ENCODE measurements at regions not wholly inside any gene's neighbourhood (a gene's known extent, or its start where the extent isn't known, plus 50 kb on each side); places are given as distances from the start of the nearest gene placed in this dataset.
"Not testable (repeated sequence)": the region's sequence is repeated elsewhere in the genome, so short reads cannot be mapped to it uniquely, and the experiment has no call there.

GRCh38 chr4:57989430-57989829 is 879.2 kb upstream of the IGFBP7 start:
- H3K4me3 ChIP-seq (replicated peaks in 1 of 2; ENCODE audit: low read depth in 2 of 2, low read length in 2 of 2) = no peak overlapping the region
- TF ChIP-seq CTCF (IDR thresholded peaks at IDR 0.05; ENCODE audit: low read depth, low read length) = no peak
- no peak for DNase-seq (ENCODE audit: low read depth in 2 of 2)

- no peak for TF ChIP-seq CTCF (IDR thresholded peaks at IDR 0.05; ENCODE audit: low read depth, low read length)
- DNase-seq (ENCODE audit: low read depth in 2 of 2) = no peak
- H3K4me3 ChIP-seq (replicated peaks in 1 of 2; ENCODE audit: low read depth in 2 of 2, low read length in 2 of 2) = no peak overlapping the region
Measured at GRCh38 chr4:57985161-57985560, 875.0 kb upstream of the IGFBP7 start.

GRCh38 chr4:57981123-57981522 is 870.9 kb upstream of the IGFBP7 start:
- no peak for TF ChIP-seq CTCF (IDR thresholded peaks at IDR 0.05; ENCODE audit: low read depth, low read length)
- DNase-seq (ENCODE audit: low read depth in 2 of 2) = no peak
- H3K4me3 ChIP-seq (replicated peaks in 1 of 2; ENCODE audit: low read depth in 2 of 2, low read length in 2 of 2) = no peak overlapping the region

GRCh38 chr4:57974821-57975220 is 864.6 kb upstream of the IGFBP7 start:
- TF ChIP-seq CTCF (IDR thresholded peaks at IDR 0.05; ENCODE audit: low read depth, low read length) = no peak
- no peak overlapping the region for H3K4me3 ChIP-seq (replicated peaks in 1 of 2; ENCODE audit: low read depth in 2 of 2, low read length in 2 of 2)
- DNase-seq (ENCODE audit: low read depth in 2 of 2) = no peak

- no peak overlapping the region for H3K4me3 ChIP-seq (replicated peaks in 1 of 2; ENCODE audit: low read depth in 2 of 2, low read length in 2 of 2)
- no peak for TF ChIP-seq CTCF (IDR thresholded peaks at IDR 0.05; ENCODE audit: low read depth, low read length)
- DNase-seq (ENCODE audit: low read depth in 2 of 2) = no peak
Measured at GRCh38 chr4:57973819-57974218, 863.6 kb upstream of the IGFBP7 start.

- no peak for TF ChIP-seq CTCF (IDR thresholded peaks at IDR 0.05; ENCODE audit: low read depth, low read length)
- no peak overlapping the region for H3K4me3 ChIP-seq (replicated peaks in 1 of 2; ENCODE audit: low read depth in 2 of 2, low read length in 2 of 2)
- no peak for DNase-seq (ENCODE audit: low read depth in 2 of 2)
Measured at GRCh38 chr4:57971261-57971660, 861.1 kb upstream of the IGFBP7 start.

- no peak overlapping the region for H3K4me3 ChIP-seq (replicated peaks in 1 of 2; ENCODE audit: low read depth in 2 of 2, low read length in 2 of 2)
- TF ChIP-seq CTCF (IDR thresholded peaks at IDR 0.05; ENCODE audit: low read depth, low read length) = no peak
- DNase-seq (ENCODE audit: low read depth in 2 of 2) = no peak
Measured at GRCh38 chr4:57966987-57967760, 857.0 kb upstream of the IGFBP7 start.

- not testable (repeated sequence) for H3K4me3 ChIP-seq (replicated peaks in 1 of 2; ENCODE audit: low read depth in 2 of 2, low read length in 2 of 2); DNase-seq (ENCODE audit: low read depth in 2 of 2)
Measured at GRCh38 chr4:57965431-57965830, 855.2 kb upstream of the IGFBP7 start.

Measured in cardiac fibroblast (primary cell).